Germinal center (tissue), 1 donor: ENCODE measurements at regions not wholly inside any gene's neighbourhood (a gene's known extent, or its start where the extent isn't known, plus 50 kb on each side); places are given as distances from the start of the nearest gene placed in this dataset.

ENCODE experiments used
- DNase-seq: peaks from one replicate; pipeline ENCODE4 v3.0.0; 2012; ENCODE audit warnings: mixed read lengths, low spot score

- no peak for DNase-seq
Observed at GRCh38 chr7:22624781-22625180, 102.2 kb upstream of the IL6 start.

GRCh38 chr7:22622116-22622785 lies 104.7 kb upstream of the IL6 start:
- no peak for DNase-seq

- DNase-seq: no peak
Observed at GRCh38 chr7:22618528-22618927, 108.5 kb upstream of the IL6 start.

GRCh38 chr7:22617166-22617565 lies 109.8 kb upstream of the IL6 start:
- no peak for DNase-seq

GRCh38 chr7:22613496-22613895 lies 113.5 kb upstream of the IL6 start:
- no peak for DNase-seq

GRCh38 chr7:22612776-22613175 lies 112.8 kb upstream of the STEAP1B start:
- DNase-seq: no peak

GRCh38 chr7:22611758-22612079 lies 111.7 kb upstream of the STEAP1B start:
- DNase-seq: no peak

- no peak for DNase-seq
Observed at GRCh38 chr7:22610951-22611757, 111.2 kb upstream of the STEAP1B start.

- DNase-seq: no peak
Observed at GRCh38 chr7:22610263-22610662, 110.3 kb upstream of the STEAP1B start.

GRCh38 chr7:22607180-22607579 lies 107.2 kb upstream of the STEAP1B start:
- DNase-seq: no peak

GRCh38 chr7:22604246-22604645 lies 104.3 kb upstream of the STEAP1B start:
- no peak for DNase-seq

- no peak for DNase-seq
Observed at GRCh38 chr7:22601812-22602565, 102.0 kb upstream of the STEAP1B start.

- no peak for DNase-seq
Observed at GRCh38 chr7:22601408-22601807, 101.4 kb upstream of the STEAP1B start.

- no peak for DNase-seq
Observed at GRCh38 chr7:22601003-22601402, 101.0 kb upstream of the STEAP1B start.

- no peak for DNase-seq
Observed at GRCh38 chr7:22598318-22598920, 98.4 kb upstream of the STEAP1B start.

GRCh38 chr7:22597844-22598243 lies 97.9 kb upstream of the STEAP1B start:
- no peak for DNase-seq

GRCh38 chr7:22596763-22597400 lies 96.9 kb upstream of the STEAP1B start:
- DNase-seq: no peak

- DNase-seq: no peak
Observed at GRCh38 chr7:22594020-22594419, 94.0 kb upstream of the STEAP1B start.

- DNase-seq: no peak
Observed at GRCh38 chr7:22591271-22591670, 91.3 kb upstream of the STEAP1B start.

- DNase-seq: no peak
Observed at GRCh38 chr7:22589641-22590201, 89.7 kb upstream of the STEAP1B start.

- DNase-seq: no peak
Observed at GRCh38 chr7:22588351-22588750, 88.4 kb upstream of the STEAP1B start.

GRCh38 chr7:22587322-22587721 lies 87.3 kb upstream of the STEAP1B start:
- peak; percentile 20 for DNase-seq
